Nephron (organoid): ENCODE measurements at regions not wholly inside any gene's neighbourhood (a gene's known extent, or its start where the extent isn't known, plus 50 kb on each side); places are given as distances from the start of the nearest gene placed in this dataset.

ENCODE experiments used
- H3K27ac Mint-ChIP-seq, 3 experiments: 2 replicates each; pipeline ENCODE4 v1.8.0; 2020; ENCODE audit warnings: mixed read lengths in 3 of 3, mild to moderate bottlenecking in 2 of 3, moderate library complexity in 1 of 3
- H3K27me3 Mint-ChIP-seq: 2 replicates; pipeline ENCODE4 v1.8.0; 2021; ENCODE audit warnings: low read depth, mild to moderate bottlenecking, moderate library complexity, mixed read lengths
- H3K36me3 Mint-ChIP-seq: 2 replicates; pipeline ENCODE4 v1.8.0; 2020; ENCODE audit warnings: low read depth, mixed read lengths
- H3K4me1 Mint-ChIP-seq: 2 replicates; pipeline ENCODE4 v1.8.0; 2020; ENCODE audit warnings: mixed read lengths
- H3K4me3 Mint-ChIP-seq, 3 experiments: 2 replicates each; pipeline ENCODE4 v1.8.0; 2020; ENCODE audit warnings: mild to moderate bottlenecking in 3 of 3, mixed read lengths in 3 of 3, moderate library complexity in 2 of 3
- H3K9me3 Mint-ChIP-seq: 2 replicates; pipeline ENCODE4 v1.8.0; 2020; ENCODE audit warnings: mixed read lengths
- CTCF ChIP-seq, 3 experiments: fragments of 200-600 bp; sonication (generic); IDR thresholded peaks; one replicate each; pipeline ENCODE4 v1.5.0; 2021; ENCODE audit warnings: antibody characterized with exemption in 3 of 3; ENCODE audit not compliant: unreplicated experiment in 3 of 3

GRCh38 chr2:64295326-64296139 lies 151.3 kb upstream of the PELI1 start:
- peaks cover 5% of the 10 kb centered on the region for H3K27me3 Mint-ChIP-seq
- no peaks in the 10 kb centered on the region for H3K36me3 Mint-ChIP-seq
- no peak overlapping the region for H3K4me3 Mint-ChIP-seq
- no peaks in the 10 kb centered on the region for H3K9me3 Mint-ChIP-seq
- H3K4me1 Mint-ChIP-seq, result peaks cover 13% of the 10 kb centered on the region
- H3K27ac Mint-ChIP-seq, result no peak overlapping the region
- TF ChIP-seq CTCF (IDR thresholded peaks at IDR 0.05; ENCODE audit: unreplicated experiment in 3 of 3), result no peak

GRCh38 chr2:64296140-64296480 lies 151.9 kb upstream of the PELI1 start:
- Mint-ChIP-seq H3K4me3 (no peak overlapping the region), H3K9me3 (no peaks in the 10 kb centered on the region), H3K4me1 (peaks cover 13% of the 10 kb centered on the region), H3K27me3 (peaks cover 5% of the 10 kb centered on the region), H3K27ac (no peak overlapping the region), H3K36me3 (no peaks in the 10 kb centered on the region)
- TF ChIP-seq CTCF (IDR thresholded peaks at IDR 0.05; ENCODE audit: unreplicated experiment in 3 of 3), result no peak

- Mint-ChIP-seq H3K36me3 (no peaks in the 10 kb centered on the region), H3K27ac (no peak overlapping the region), H3K4me1 (peaks cover 13% of the 10 kb centered on the region), H3K27me3 (peaks cover 5% of the 10 kb centered on the region), H3K9me3 (no peaks in the 10 kb centered on the region), H3K4me3 (no peak overlapping the region)
- TF ChIP-seq CTCF (IDR thresholded peaks at IDR 0.05; ENCODE audit: unreplicated experiment in 3 of 3), result no peak
Observed at GRCh38 chr2:64296695-64297346, 152.6 kb upstream of the PELI1 start.

GRCh38 chr2:64298161-64298560 lies 153.9 kb upstream of the PELI1 start:
- H3K36me3 Mint-ChIP-seq, result no peaks in the 10 kb centered on the region
- H3K27me3 Mint-ChIP-seq, result peaks cover 5% of the 10 kb centered on the region
- H3K9me3 Mint-ChIP-seq, result no peaks in the 10 kb centered on the region
- H3K4me3 Mint-ChIP-seq, result no peak overlapping the region
- H3K4me1 Mint-ChIP-seq, result peaks cover 13% of the 10 kb centered on the region
- H3K27ac Mint-ChIP-seq, result peak overlapping the region in 1 of 3 experiments; percentile 15
- TF ChIP-seq CTCF (IDR thresholded peaks at IDR 0.05; ENCODE audit: unreplicated experiment in 3 of 3), result no peak

- H3K27me3 Mint-ChIP-seq, result peaks cover 9% of the 10 kb centered on the region
- TF ChIP-seq CTCF (IDR thresholded peaks at IDR 0.05; ENCODE audit: unreplicated experiment in 3 of 3), result no peak
- H3K9me3 Mint-ChIP-seq, result no peaks in the 10 kb centered on the region
- H3K36me3 Mint-ChIP-seq, result no peaks in the 10 kb centered on the region
- no peak overlapping the region for H3K4me3 Mint-ChIP-seq
- no peak overlapping the region for H3K27ac Mint-ChIP-seq
- H3K4me1 Mint-ChIP-seq, result peaks cover 13% of the 10 kb centered on the region
Observed at GRCh38 chr2:64300066-64300465, 153.9 kb upstream of the LGALSL start.

- no peak overlapping the region for H3K4me3 Mint-ChIP-seq
- H3K27ac Mint-ChIP-seq, result no peak overlapping the region
- H3K27me3 Mint-ChIP-seq, result peaks cover 4% of the 10 kb centered on the region
- peaks cover 1% of the 10 kb centered on the region for H3K4me1 Mint-ChIP-seq
- TF ChIP-seq CTCF (IDR thresholded peaks at IDR 0.05; ENCODE audit: unreplicated experiment in 3 of 3), result no peak
- peaks cover 5% of the 10 kb centered on the region for H3K9me3 Mint-ChIP-seq
- no peaks in the 10 kb centered on the region for H3K36me3 Mint-ChIP-seq
Observed at GRCh38 chr2:64303250-64303649, 150.7 kb upstream of the LGALSL start.
